M059J (cell line): ENCODE measurements at regions not wholly inside any gene's neighbourhood (a gene's known extent, or its start where the extent isn't known, plus 50 kb on each side); places are given as distances from the start of the nearest gene placed in this dataset.
A peak's percentile ranks its signal among the peaks of the same experiment; 100 is the strongest.

ENCODE experiments used
- DNase-seq: peaks from one replicate; pipeline ENCODE4 v3.0.0-alpha.2; 2012; ENCODE audit warnings: low read depth

DNA sequence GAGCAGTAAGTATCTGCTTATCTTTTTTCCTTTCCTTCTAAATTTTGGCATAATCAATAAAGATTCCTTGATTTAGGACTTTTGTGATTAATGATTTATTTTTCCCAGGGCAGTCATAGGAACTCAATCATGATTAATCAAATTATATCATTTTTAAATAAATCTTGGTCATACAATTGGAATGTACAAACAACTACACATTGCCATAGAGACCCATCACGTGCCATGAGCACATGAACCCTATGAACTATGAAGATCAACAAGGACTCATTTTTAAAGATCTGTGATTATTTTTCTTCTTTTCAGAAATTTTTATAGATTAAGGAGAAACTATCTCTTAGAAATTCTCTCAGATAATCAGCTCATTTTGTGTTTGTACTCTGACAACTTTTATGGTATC is 622.4 kb downstream of the BCKDHB start:
- DNase-seq = peak; percentile 7

DNA sequence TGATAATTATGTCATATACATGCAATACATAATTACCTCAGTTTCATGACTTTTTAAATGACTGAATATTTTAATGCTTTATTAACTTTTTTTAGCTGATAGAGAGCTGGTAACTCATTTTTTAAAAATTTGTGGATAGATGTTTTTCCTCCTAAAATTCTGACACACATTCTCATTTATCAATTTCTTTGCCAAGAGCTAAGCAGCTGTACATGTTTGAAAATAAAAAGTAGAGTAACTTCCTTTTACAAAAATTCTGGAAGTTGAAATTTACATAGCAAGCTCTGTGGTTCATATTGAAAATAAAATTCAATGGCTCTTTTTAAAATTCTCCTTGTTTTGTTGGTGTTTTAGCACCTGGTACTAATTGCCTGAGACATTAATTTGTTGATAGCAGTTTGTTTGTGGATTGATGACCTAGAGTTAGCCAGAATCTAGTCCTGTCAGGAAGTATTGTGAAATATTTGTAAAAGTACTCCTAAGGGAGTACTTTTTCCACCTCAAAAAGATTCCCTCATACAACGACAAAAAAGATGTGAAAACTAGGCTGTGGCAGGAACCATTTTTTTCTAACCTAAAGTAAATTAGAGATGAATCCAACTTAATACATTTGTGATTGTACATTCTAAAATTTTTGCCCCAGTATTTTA is 621.8 kb downstream of the BCKDHB start:
- DNase-seq = no peak

DNA sequence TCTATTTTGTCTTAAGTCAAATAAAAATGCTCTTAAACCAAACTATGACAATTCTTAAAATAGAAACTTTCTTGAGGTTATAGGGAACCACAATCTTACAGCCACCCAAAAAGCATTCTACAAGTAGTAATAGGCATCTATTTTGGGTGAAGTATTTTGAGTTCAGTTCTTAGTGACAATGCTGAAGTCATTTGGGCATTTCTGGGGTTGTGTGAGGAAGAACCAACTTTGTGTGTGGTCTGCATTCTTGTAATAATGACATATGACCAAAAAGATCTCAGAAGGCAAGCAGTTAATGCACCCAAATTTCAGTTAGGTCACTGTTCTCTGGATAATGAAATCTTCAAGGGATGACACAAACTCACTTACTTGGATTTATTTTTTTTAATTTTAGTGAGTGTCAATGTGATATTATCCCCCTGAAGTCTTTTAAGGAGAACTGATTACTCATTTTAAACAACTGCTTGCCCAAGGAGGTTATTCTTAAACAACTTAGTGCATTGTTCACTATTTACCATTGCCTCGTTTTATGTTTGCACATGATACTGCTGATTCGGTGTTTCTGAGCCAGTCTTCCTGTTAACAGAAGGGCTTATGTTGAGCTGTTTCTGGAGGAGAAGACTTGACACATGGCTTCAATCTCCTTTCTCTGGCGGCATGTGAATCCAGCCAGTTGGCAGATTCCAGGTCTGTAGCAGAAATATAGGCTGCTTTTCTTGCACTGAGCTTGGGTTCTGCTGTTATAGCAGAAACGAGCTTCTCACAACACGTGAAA is 618.9 kb downstream of the BCKDHB start:
- DNase-seq = peak; percentile 37

DNA sequence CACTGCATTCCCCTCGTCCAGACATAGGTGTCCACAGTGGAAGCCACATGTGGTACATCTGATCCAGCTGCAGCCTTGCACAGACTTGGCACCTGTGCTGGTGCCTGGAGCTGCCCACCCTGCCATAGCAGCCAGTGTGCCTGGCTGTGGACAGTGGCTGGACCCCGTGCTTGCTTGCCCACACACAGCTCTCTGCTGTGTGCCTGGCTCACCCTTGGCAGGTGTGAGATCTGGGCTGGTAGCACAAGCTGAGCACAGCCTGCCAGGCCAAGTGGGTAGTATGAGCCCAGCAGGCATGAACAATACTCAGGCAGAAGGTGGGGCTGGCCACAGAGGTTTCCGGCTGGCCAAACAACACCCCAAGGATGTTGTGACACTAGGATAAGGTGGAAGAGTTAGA is 614.4 kb downstream of the BCKDHB start:
- DNase-seq = no peak

DNA sequence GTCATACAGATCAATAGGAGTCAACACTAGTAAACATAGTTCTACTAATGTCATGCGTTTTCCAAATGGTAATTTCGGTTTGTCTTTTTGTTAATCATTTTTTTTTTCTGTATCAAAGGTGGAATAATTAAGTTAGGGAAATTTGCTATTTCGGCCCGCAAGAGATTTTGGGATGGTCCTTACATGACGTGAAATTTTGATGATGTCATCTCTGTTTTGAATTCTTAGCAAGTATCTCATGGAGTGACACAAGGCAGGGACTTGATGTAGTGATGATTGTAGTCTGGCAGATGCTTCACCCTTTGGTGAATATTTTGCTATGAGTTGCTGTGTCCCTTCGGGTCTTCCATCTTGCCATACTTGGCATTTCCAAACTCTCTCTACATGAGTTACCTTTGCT is 608.0 kb downstream of the BCKDHB start:
- no peak for DNase-seq

DNA sequence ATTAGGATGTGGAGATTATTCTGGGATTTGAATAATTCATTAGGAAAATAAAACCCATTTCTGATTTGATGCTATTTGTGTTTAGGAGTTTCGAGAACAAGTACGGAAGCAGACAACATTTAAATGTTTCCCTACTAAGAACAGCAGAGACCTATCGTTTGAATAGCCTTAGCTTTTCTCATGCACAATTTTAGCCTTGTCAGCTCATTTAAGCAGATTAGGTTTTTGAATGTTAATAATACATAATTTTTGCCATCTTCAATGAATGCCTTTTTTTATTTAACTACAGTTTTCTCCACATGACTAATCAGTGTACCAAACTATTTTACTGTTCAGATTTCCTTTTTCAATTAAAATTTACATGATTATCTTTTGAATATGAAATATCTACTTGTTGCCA is 592.0 kb downstream of the BCKDHB start:
- no peak for DNase-seq

DNA sequence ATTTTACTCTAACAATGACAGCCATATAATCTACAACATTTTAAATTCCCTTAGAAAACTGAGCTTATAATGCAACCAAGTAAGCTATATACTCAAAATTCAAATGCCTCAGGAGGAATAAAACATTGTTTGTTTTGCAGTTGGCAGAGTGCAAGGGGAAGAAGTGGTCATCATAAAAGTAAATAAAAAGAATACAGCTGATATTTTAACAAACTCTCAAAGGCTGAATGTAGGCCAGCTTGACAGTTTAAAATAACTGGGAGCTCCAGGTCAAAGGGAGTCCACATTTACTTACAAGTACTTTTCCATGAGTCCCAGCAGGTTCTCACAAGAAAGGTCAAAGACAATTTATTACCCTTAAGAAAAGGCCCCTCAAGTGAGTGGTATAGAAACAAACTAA is 589.8 kb downstream of the BCKDHB start:
- DNase-seq = no peak

DNA sequence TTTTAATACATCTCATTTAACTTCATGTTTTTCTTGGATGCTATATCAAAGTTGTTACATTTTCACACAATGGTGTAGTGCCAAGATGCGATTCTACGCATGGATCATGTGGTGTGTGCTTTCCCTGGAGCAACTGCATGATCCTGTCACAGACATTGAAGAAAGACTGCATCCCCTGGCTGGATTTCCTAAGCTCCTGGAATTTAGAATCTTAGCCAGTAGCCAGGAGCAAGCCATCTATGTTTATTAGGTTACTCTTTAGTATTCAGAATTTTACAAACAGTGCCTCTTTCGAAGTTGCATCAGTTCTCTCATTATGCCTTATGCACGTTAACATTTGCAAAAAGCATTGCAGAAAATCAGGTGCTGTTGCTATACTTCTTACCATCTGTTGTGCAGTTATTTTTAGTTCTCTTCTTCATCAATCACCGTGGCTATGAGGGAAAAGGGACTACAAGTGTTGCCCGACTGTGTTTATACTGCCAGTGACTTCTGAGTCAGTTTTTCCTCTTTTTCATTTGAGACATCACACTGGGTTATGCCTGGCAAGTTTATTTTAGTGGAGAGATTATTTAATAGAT is 584.2 kb downstream of the BCKDHB start:
- peak; percentile 85 for DNase-seq

DNA sequence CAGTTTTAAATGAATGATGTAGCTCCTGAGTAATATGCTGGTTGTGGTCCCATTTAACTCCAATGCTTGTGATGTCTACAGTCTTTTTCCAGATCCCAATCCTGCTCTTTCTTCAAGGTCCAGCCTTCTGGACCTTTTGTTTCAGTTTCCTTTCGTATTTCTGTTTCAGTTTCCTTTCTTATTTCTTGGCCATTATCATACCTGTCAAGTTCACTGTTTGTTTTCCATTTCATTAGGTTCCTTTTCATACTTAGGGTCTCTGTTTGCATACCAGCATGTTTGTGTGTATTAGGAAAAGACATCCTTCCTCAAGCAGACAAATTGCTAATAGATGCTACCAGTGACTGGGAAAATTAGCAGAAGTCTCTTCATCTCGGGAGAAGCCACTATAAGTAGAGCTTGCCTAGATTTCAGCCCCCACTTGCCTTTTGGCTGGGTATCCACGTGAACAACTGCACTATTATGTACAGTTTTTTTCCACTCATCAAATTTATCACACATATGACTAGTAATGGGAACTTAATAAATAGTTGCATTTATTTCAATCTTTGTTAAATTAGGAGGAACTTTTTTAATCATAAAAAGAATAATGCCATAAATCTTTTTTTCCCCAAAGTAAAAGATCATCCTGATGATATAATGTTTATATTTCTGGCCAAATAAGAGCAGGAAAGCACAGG is 583.4 kb downstream of the BCKDHB start:
- DNase-seq = peak; percentile 71

DNA sequence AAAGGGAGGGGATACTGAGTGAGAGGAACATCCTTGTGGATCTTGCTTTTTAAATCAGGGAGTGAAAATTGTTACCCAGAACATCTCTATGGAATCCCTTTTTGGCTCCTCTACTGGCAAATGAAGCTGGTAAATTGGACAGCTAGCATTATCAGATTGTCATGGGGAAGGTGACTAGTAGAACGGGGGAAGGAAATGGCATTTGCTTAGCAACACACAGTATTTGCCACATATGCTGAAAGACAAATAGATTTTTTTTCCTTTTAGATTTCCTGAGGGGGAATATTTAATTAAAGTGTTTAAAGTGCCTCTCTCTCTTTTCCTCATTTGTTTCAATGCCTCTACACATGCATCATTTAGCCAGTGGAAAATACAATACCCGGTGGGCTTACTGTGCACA is 573.5 kb downstream of the BCKDHB start:
- DNase-seq = no peak

DNA sequence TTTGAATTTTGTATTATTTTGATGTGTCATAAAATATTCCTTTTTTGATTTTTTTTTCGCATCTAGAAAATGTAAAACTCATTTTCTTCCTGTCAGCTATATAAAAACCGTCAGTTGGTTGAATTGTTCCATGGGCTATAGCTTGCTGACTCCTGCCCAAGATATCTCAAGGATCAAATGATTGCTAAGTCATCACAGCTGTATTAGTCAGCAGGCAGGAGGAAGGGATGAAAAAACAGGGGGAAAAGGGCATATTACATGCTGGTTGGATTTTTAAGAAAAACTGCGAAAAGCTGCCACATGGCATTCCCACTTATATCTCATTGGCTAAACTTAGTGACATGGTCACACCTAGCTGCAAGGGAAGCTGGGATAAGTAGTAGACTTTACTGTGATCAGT is 569.9 kb downstream of the BCKDHB start:
- peak; percentile 26 for DNase-seq

DNA sequence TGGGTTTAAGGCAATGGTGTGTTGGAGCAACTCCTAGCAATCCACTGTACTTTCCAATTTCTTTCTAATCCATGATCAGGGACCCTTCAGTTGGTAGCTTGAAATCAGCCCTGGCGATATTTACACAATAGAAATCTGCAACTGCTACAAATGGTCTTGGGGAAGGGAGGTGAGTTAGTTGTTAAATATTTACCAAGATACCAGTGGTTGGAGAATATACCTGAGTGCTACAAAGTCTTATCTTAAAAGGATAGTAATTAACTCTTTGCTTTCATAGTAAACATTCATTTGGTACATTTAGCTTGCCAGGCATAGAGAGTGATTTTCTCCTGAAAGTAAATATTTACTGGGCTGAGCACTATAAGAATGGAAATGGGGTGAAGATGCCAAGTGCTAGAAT is 568.2 kb downstream of the BCKDHB start:
- no peak for DNase-seq

DNA sequence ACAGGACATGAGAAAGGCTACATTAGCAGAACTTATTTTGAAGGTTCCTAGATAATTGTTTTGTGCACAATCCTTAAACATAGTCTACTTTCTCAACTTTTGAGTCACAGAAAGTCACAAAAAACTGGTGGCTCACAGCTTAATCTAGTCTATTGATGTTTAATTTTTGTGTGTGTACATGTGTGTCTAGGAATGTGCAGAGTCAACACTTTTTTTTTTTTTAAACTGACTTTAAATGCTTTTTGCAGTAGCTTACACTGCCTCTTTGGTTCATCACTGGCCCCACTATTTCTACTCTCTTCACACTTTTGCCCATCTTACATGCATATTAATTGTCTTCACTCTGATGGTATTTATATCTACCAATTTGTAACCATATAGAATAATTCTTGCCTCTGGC is 566.9 kb downstream of the BCKDHB start:
- DNase-seq = no peak

DNA sequence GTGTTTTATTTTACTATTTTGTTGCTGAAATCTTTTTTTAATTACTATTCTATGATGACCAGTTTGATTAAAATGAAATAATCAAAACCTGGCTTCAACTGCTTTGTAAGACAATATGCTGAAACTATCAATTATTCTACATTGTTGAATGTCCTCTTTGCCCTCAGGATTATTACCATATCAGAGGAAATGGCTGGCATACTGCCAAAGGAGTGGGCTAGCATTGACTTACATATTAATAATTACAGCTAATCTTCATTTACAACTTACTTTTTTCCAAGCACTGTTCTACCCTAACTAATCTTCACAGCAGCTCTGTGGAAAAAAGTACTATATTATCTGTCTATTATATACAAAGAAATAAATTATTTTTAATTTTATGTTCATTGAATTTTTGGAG is 560.5 kb downstream of the BCKDHB start:
- no peak for DNase-seq

DNA sequence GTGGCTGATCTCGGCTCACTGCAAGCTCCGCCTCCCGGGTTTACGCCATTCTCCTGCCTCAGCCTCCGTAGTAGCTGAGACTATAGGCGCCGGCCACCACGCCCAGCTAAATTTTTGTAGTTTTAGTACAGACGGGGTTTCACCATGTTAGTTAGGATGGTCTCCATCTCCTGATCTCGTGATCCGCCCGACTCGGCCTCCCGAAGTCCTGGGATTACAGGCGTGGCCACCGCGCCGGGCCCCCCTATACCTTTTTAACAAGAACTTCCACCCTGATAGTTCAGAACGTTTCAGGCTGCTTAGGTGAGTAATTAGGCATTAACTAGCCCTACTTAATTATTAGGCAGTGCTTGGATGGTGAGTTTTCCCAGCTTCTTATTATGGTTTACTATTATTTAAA is 552.5 kb downstream of the BCKDHB start:
- DNase-seq = no peak

DNA sequence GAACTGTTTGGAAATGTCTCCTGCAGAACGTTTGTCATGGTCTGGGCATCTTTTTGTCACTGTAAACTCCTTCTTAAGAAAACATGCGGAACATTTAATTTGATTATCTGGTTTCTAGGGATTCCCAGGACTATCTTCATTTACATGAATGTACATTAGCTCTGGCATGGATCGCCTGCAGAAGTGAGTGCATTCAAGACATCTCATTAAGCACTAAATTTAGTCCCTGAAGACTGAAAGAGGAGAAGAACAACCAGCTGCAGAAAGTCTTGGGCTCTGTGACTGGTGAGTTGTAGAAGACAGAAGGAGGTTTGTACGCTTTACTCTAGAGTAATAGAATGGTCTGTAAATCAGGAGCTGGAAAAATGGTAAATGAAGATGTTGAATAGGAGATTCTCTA is 540.7 kb downstream of the BCKDHB start:
- no peak for DNase-seq

DNA sequence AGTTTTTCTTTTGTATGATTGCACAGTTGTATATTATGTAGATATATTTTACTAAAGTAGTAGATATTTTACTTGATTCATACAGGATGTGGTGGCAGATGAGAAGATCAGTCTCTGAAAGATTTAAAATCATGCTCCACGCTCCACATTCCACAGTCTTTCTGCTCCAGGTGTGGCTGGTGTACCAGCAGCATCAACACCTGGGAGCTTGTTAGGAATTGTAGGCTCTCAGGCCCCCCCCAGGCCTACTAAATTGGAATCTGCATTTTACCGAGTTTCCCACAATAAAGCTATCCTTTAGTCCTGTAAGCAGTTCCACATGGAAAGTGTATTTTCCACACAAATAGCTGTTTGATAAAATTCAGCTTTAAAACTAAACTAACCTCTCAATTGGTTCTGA is 537.4 kb downstream of the BCKDHB start:
- DNase-seq = no peak

DNA sequence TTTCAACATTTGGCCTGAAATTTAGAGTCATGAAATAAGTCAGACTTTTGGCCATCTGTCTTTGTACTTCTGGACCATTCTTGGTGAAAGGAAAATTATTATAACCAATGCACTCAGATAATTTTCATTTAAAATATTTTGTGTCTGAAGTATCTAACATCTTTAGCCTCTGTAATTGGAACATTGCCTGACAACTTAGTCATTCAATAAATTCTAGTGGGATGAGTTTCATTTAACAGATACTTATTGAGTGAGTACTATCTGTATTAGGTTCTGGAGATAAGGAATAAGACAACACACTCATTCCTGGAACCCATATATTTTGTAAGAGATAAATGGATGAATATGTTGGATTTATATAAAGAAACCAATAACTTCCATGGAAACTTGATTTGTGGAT is 536.0 kb downstream of the BCKDHB start:
- DNase-seq = peak; percentile 68

DNA sequence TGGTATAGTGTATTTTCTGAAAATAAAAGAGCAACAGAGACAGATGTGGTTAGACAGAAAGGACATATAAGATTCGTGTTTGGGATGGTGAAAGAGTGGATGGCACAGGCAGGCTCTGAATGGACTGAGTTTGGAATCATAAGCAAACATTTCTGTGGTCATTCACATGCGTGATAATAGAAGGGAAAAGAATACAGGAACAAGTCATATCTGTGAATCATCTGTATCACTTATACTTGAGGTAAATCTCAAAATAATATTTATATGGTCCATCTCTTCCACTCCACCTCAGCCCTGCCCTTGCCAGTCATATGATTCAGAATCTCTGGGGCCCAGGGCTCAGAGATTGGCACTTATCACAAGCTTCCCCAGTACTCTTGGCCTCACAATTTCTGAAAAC is 535.1 kb downstream of the BCKDHB start:
- DNase-seq = peak; percentile 57

DNA sequence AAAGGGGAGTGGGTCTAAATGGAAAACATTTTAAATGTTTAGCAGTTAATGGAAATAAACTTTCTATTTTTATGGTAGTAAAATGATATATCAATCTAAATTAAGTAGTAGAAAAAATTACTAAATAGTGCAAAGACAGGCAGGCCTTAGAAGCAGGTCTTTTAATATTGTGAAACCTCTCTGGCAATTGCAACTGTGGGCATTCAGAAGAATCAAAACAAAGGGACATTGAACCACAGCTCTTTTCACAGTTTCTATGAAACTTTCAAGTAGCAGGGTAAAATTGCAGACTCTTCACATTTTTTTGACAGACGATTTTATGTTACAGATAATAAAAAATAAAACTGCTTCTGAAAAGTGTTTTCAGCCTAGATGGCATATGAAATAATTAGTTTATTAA is 533.7 kb downstream of the BCKDHB start:
- peak; percentile 19 for DNase-seq

DNA sequence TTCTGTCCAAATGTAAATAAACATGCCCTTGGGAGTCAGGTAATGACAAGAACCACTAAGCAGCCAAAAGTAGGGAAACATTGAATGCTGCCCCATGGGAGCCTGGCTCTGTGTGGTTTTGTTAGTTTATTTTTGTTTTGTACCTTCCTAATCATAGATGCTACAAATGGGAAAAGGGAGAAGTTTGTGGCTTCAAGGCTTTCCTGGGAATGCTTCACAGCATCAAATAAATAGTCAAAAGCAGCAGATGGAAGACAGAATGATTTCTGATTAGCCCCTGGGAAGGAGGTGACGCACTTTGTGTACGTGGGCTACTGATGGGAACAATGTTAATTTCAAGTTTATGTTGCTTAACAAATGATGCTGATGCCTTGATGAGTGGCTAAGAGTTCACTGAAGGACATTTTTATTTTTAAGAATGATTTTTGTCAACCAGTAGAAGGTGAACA is 532.7 kb downstream of the BCKDHB start:
- DNase-seq = peak; percentile 93

DNA sequence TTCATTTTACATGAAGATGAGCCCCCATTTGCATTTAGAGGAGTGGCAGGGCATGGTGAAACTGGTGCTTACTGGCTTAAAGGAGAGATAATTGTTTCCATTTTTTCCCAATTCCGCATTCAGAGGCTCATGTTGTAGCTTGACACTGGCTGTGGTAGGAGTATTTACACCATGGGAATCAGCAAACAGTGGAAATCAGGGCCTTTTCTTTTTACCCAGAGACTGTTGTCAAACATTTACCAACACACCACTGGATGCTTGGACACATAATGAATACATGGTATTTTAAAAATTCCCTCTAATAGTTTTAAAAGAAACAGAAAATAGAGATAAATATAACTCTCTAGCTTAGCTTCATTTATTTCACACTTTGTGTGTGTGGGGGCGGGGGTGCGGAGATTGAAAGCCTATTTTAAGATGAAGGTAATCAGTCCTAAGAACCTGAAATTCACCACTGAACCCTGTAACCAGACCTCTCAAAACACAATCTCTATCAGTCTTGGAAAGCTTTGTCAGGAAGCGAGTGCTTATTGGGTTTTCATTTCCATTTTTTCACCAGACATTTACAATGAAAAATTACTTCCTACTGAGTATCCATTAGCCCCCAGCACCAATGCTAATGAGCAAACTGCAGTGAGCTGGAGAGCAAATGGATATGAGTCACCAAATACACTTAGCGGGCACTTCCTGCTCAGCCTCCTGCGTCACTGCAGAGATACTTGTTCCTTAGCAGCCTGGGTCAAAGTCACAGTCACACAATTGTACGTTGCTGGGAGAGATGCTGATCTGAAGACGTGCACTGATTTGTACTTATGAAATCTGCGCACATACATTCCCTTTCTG is 532.0 kb downstream of the BCKDHB start:
- peak; percentile 99 for DNase-seq
